NCI-H146 treated with DMSO at 0.1 percent for 48 hours (cell line): ENCODE measurements at regions not wholly inside any gene's neighbourhood (a gene's known extent, or its start where the extent isn't known, plus 50 kb on each side); places are given as distances from the start of the nearest gene placed in this dataset.
"Not testable (repeated sequence)": the region's sequence is repeated elsewhere in the genome, so short reads cannot be mapped to it uniquely, and the experiment has no call there.

Source experiments
- DNase-seq: peaks from one replicate; lab custom pipeline; 2025; ENCODE audit not compliant: unreplicated experiment; lab: John Stamatoyannopoulos, UW

DNA sequence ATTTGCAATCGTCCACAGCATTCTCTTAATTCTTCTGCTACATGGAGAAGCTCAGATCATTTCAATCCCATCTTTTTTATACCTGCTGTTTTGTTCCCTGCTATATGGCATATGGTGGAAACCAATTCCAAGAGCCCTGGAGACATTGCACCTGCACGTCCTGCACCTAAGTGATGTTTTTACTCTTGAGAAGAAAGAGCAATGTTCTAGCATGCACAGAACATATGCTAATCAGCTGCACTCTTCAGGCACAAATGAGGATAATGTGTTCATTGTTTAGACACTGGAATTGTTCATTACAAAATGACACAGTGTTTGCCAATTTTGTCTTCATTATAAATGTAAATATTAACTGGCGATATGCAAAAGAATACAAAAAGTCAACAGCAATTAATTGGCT lies 935.8 kb downstream of the TLE4 start:
- no peak for DNase-seq

DNA sequence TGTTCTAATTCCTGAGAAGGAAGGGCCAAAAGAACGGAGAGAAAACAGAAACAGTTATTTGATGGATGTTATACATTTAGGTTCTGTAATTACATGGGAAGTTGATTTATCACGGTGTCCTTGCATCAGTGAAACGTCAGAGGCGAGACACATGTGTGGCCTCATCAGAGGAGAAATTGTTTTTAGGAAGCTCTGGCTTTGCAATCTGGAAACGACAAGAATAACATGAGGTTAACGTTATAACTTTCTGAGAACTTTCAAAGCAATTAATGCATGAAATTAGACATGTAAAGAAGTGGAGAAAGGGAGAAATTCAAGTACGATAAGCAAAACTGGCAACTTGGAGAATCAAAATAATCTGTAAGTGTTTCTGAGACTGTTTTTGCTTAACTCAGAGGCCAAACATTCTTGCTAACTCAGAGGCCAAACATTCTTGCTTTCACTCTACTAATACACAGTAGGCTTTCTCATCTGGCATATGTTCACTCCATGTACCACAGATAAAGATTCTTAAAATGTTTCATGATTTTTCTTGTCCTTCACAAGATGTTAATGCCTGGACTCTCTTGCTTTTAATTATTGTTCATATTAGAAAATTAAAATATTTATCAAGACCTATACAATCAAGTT lies 933.0 kb downstream of the TLE4 start:
- no peak for DNase-seq

DNA sequence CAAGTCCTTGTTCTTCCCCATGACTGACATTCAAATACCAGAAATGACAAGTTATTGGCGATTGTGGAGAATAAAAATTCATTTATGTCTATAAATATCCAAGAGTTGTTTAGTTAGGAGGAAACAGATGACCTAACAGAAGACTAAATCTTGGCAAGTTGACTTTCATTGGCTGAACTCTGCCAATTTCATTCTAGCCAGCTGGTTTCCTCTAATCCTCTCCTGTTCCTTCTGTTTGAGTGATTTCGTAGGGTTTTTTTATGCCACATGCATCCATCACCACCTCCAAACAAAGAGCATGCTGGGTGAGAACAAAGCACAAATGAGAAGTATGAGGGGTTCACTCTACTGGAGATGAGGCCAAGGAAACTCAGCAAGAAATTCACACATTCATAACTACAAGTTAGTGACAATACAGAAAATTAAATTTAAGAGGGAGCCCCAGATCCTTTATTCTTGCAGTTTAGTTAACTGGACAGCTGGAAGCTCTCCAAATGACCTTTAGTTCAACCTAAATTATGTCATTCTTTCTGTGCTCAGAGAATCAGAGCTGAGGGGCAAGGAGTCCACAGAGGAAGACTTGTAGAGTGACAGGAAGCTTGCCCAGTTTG lies 932.0 kb downstream of the TLE4 start:
- no peak for DNase-seq

DNA sequence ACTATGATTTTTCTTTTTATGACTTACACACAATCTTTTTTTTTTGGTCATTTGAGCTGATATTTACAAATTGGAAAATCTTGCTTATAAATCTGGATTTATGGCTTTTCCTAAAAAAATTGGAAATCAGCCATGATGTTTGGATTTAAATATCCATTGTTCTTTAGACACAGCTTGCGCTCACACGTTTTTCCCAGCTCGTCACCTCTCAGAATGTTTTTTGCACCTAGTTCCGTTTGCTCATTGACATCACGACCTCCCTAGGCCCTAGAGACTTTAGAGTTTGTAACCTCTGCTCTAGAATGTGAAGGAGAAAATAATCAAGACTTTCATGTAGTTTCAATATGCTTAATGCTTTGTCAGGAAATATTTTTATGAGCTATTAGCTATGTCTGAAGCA lies 930.5 kb downstream of the TLE4 start:
- no peak for DNase-seq

DNA sequence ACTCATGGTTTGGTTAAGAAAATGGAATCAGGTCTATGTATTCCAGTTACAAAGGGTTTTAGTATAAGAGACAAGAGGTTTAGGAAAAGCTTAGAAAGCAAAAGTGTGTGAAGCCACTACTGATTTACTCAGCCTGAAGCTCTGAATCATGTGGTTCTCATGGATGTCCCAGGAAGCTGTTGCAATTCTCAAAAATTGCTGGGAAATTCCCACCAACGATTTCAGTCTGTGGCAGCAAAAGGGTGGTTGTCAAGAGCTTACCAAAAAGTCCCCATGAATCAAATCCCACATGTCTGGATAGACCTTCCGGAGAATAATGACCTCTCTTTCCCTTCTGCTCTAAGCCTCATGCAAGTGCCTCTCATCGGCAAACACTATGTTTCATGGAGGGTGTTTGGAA lies 929.9 kb downstream of the TLE4 start:
- no peak for DNase-seq

- no peak for DNase-seq
These were observed 928.5 kb downstream of the TLE4 start for GRCh38 chr9:80500300-80500699.

- DNase-seq, result no peak
These were observed 926.3 kb downstream of the TLE4 start for GRCh38 chr9:80498001-80498555.

- DNase-seq, result no peak
These were observed 925.3 kb downstream of the TLE4 start for GRCh38 chr9:80496901-80497556.

DNA sequence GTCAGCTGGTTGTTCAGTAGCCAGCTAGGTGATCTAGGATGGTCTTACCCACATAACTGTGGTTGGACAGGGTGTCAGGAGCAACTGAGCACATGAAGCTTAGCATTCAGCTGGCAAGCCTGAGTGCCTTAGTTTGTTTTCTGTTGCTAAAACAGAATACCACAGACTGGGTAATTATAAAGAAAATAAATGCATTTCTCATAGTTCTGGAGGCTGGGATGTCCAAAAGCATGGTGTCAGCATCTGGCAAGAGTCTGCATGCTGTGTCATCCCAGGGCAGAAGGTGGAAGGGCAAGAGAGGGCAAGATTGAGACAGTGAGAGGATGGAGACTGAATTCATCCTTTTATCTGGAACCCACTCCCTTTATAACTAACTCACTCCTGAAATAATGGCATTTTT lies 921.5 kb downstream of the TLE4 start:
- no peak for DNase-seq

GRCh38 chr9:80492221-80492620 lies 920.5 kb downstream of the TLE4 start:
- DNase-seq, result no peak

GRCh38 chr9:80491086-80491696 lies 919.4 kb downstream of the TLE4 start:
- DNase-seq, result no peak

DNA sequence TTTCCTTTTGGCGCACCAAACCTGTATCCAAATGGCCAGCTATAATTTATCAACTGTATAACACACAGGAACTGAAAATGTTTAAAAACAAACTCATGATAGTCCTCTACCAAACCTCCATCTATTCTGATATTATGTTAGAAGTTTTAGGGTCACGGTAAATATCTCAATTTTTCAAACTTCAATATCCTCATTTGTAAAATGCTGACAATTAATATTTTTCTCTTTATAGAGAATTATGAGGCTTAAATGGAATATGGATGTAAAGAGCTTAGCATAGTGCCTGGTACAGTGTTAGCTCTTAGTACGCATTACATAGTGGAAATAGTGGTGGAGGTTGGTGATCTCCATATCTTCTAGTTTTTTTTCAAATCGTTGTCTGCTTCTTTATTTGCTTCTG lies 917.6 kb downstream of the TLE4 start:
- DNase-seq, result no peak

DNA sequence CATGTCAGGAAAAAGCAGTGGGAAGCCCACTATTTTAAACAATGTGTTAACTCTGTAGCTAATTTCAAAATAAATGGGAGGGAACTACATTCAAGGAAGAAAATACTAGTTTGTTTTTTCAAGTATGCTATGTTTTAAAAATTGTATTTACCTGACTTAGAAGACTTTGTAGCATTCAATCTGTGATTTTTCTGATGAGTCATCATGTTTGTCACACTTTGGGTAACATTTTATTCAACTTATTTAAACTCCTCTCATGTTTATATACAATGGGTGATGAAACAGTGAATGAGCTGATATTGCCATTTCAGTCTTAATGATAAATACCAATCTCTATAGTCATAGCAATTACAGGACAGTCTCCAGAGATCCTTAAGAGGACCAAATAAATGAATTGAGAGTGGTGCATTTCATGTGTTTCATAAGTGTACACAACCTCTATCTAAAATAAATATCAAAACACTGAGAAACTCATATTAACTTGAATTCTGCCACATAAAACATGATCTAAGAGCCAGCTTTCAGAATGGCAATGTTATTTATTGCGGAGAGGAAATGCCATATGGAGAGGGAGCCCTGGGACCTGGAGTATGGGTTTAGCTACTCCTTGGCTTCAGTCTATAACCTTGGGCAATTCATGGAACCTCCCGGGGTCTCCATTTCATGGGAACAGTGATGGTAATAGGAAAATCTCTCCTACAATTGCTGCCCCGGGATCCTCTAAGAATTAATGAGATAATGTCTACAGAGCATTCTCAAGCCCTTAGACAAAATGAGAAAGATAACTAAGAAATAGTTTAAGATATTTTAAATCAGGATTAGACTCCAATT lies 913.9 kb downstream of the TLE4 start:
- DNase-seq, result no peak

GRCh38 chr9:80482251-80482650 lies 910.5 kb downstream of the TLE4 start:
- DNase-seq, result not testable (repeated sequence)

DNA sequence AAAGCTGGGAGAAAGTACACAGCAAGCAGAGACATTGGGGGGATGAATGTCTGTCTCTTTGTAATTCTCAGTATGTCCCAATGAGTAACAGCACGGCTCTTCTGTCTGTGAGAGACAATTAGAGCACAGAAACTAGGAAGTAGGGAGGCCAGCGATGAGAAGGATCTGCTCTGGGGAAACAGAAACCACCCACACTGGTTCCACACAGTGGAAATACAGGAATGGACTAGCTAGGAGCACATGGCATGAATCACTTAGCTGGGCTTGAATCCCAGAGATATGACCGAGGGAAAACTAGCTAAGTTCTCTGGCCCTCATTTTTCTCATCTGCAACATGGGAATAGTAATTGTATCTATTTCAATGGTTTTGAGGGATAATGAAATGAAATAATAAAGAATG lies 895.9 kb downstream of the TLE4 start:
- no peak for DNase-seq

DNA sequence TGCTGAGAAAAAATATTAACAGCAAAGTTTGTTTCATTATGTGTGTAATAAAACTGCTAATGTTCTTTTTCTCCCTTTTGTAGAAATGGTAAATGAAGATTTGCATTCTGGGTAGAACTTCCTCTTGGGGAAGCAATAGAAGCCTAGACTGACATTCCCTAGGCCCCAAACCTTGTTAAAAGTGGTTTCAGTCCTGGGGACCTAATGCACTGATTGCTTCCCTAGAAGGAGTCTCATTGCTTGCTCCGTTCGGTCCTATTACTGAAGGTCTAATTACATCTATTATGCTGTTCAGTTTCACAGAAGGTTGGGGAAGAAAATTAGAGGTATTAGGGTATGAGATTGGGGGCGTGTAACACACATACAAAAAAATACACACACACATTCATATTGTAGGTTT lies 893.8 kb downstream of the TLE4 start:
- no peak for DNase-seq

GRCh38 chr9:80449513-80449912 lies 877.7 kb downstream of the TLE4 start:
- no peak for DNase-seq

DNA sequence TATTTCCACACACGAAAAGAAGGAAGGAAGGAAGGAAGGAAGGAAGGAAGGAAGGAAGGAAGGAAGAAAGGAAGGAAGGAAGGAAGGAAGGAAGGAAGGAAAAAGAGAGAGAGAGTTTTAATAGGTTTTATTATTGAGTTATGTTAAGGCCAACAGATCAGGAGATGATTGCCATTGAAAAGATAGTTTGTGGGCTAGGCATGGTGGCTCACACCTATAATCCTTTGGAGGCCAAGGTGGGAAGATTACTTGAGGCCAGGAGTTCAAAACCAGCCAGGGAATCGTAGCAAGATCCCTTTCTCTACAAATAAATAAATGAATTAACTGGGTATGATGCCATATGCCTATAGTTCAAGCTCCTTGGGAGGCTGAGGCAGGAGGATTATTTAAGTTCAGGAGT lies 877.2 kb downstream of the TLE4 start:
- no peak for DNase-seq

- no peak for DNase-seq
These were observed 876.1 kb downstream of the TLE4 start for GRCh38 chr9:80447876-80448275.

GRCh38 chr9:80440724-80441123 lies 869.0 kb downstream of the TLE4 start:
- DNase-seq, result no peak

- DNase-seq, result no peak
These were observed 866.1 kb downstream of the TLE4 start for GRCh38 chr9:80437825-80438224.
